Omental fat pad (tissue), 3 donors: ENCODE measurements at regions not wholly inside any gene's neighbourhood (a gene's known extent, or its start where the extent isn't known, plus 50 kb on each side); places are given as distances from the start of the nearest gene placed in this dataset.

Experiments
- ATAC-seq: fragments of 150-250 bp; one replicate; pipeline ENCODE4 v1.9.1; 2016; ENCODE audit warnings: mild to moderate bottlenecking, moderate library complexity; ENCODE audit not compliant: low FRiP score
- DNase-seq: peaks from one replicate; pipeline ENCODE4 v3.0.0-alpha.2; 2019; ENCODE audit warnings: low spot score
- TF ChIP-seq, protein P1 (sequence below), 3 donors: fragments of 450-650 bp; IDR thresholded peaks; one replicate each; pipeline ENCODE4 v1.5.1; 2016 to 2017; ENCODE audit warnings: antibody characterized with exemption in 3 of 3, mild to moderate bottlenecking in 3 of 3, moderate library complexity in 2 of 3

DNA sequence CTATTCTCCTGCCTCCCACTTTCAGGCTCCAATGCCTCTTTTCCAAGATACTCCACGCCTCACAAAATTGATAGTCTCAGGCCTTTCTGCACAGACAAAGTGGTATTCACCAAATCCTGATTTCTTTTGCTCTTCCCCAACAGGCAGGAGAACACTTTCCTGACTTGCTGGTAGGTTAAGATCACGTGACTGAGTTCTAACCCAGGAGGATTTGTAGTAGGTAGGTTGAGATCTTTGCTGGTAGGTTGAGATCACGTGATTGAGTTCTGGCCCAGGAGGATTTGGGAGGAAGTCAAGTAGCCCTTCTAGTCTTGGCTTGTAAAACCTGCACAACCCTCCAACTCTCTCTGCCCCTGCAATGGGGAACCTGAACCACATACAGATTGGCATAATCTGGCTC, 741.5 kb downstream of the TYW1 start:
- ATAC-seq (no peak), DNase-seq (no peak)
- TF ChIP-seq, protein P1, sequence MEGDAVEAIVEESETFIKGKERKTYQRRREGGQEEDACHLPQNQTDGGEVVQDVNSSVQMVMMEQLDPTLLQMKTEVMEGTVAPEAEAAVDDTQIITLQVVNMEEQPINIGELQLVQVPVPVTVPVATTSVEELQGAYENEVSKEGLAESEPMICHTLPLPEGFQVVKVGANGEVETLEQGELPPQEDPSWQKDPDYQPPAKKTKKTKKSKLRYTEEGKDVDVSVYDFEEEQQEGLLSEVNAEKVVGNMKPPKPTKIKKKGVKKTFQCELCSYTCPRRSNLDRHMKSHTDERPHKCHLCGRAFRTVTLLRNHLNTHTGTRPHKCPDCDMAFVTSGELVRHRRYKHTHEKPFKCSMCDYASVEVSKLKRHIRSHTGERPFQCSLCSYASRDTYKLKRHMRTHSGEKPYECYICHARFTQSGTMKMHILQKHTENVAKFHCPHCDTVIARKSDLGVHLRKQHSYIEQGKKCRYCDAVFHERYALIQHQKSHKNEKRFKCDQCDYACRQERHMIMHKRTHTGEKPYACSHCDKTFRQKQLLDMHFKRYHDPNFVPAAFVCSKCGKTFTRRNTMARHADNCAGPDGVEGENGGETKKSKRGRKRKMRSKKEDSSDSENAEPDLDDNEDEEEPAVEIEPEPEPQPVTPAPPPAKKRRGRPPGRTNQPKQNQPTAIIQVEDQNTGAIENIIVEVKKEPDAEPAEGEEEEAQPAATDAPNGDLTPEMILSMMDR (IDR thresholded peaks at IDR 0.05) = no peak

DNA sequence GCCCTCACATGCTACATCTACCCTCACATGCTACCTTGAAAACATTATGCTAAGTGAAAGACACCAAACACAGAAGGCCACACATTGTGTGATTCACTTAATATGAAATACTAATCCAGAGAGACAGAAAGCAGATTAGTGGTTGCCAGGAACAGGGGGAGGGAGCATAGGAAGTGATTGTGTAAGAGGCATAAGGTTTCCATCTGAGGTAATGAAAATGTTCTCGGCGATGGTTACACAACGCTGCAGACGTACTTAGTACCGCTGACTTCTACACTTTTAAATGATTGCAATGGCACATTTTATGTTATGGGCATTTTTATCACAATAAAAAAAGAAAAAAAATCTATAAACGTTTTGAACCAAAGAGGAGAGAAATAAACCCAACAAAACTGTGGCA, 742.3 kb downstream of the TYW1 start:
- no peak for DNase-seq
- ATAC-seq = peak; percentile 96
- TF ChIP-seq, protein P1 (IDR thresholded peaks at IDR 0.05) = no peak

DNA sequence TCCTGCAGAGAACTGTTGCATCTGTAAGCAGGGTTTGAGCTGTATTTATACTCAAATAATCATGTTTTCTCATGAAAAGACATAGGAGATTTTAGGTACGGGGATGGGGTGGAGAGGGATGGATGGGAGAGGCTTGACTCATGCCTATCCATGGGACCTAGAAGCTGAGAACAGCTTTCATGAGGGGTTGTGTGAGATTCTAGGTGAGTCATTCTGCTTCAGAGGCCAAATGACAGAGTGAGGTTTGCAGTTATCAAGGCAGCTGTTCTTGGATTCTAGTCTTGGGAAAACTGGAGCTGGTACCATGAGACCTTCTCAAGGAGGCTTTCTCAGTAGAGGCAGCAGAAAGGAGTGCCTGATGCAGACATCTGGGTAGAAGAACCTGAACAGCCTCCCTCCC, 746.9 kb downstream of the TYW1 start:
- ATAC-seq (no peak), DNase-seq (no peak)
- TF ChIP-seq, protein P1 (IDR thresholded peaks at IDR 0.05) = no peak

DNA sequence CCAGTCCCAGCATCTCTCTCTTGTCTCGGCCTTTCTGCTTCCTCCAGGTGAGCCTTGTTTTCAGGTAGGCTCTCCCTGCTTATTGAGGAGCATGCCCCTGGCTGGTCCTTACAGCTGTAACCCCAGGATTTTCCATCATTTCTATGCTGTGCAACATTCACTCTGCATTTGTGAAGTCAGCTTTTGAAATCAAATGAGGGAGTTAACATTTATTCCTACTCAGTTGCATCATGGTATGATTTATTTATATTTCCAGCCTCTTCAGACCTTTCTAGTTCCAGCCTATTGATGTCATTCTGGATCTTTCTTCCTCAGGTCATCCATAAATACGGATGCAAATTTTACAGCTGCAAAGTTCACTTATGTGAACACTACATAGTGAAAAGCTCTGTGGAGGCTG, 755.6 kb downstream of the TYW1 start:
- TF ChIP-seq, protein P1 (IDR thresholded peaks at IDR 0.05) = no peak
- no peak for ATAC-seq
- DNase-seq = no peak

DNA sequence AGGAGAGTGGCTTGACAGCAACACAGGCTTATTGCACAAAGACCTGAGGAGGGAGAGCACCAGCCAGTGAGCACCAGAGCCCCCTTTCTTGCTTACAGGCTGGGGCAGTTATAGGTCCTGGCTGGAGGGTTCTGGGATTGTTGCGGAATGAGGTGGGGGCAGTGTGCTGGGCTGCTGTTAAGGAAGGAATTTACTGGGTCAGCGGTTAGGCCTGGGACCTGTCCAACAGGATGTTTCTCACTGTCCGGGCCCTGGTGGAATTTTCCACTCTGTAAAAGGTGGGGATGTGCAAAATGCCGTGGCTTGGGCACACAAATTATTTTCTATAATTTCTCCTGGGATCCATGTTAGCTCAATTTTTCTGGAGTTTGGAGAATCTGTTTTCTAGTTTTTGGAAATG, 757.3 kb downstream of the TYW1 start:
- no peak for ATAC-seq
- no peak for DNase-seq
- TF ChIP-seq, protein P1 (IDR thresholded peaks at IDR 0.05) = no peak

DNA sequence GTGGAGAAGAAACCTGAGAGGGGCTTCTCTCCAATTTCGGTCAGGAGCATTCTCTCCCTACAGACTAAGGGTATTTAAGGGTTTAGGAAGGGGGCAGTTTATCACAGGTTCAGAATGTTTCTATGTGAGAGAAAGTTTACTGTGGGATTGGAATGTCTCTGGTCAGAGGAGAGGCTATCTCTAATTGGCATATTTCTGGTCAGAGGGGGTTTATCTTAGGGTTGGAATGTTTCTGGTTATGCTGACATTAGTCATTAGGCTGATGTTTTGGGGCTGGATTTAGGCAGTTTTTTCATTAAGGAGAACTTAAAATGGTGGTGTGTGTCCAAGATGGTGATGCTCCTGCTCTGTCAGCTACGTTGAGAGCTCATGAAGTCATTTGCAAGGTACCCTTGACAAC, 758.0 kb downstream of the TYW1 start:
- DNase-seq (no peak), ATAC-seq (no peak)
- TF ChIP-seq, protein P1 (IDR thresholded peaks at IDR 0.05) = no peak

DNA sequence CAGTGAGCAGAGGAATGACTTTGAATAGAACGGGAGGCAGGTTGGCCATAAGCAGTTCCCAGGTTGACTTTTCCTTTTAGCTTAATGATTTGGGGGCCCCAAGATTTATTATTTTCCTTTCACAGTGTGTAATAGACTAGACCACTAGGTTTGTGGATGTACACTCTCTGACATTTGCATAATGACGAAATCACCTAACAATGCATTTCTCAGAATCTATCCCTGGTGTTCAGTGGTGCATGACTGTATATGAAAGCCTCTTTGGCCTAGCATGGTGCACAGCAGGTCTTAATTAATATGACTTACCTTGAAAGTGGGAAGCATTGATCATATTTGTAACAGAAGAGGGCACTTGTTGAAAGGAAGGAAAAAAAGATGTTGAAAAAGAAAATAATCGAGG, 761.9 kb downstream of the TYW1 start:
- no peak for DNase-seq
- TF ChIP-seq, protein P1 (IDR thresholded peaks at IDR 0.05) = no peak
- no peak for ATAC-seq
